ENCODE measurements at regions not wholly inside any gene's neighbourhood (a gene's known extent, or its start where the extent isn't known, plus 50 kb on each side); places are given as distances from the start of the nearest gene placed in this dataset.

- H3K4me3 ChIP-seq (ENCODE audit: low read depth, low read length), result no peak overlapping the region
- DNase-seq, result no peak
- H3K4me1 ChIP-seq, result no peaks in the 10 kb centered on the region
- no peaks in the 10 kb centered on the region for H3K27me3 ChIP-seq
- H3K9me3 ChIP-seq, result no peaks in the 10 kb centered on the region
- TF ChIP-seq CTCF (IDR thresholded peaks at IDR 0.05; ENCODE audit: low read depth, low read length), result no peak
- no peaks in the 10 kb centered on the region for H3K36me3 ChIP-seq
Measured at GRCh38 chr12:82555699-82556098, 131.0 kb upstream of the TMTC2 start.

GRCh38 chr12:82565966-82566365, 120.7 kb upstream of the TMTC2 start:
- Histone ChIP-seq H3K27me3 (peaks cover 4% of the 10 kb centered on the region; the same call in 1 of the 2 replicates), H3K4me1 (no peaks in the 10 kb centered on the region), H3K36me3 (no peaks in the 10 kb centered on the region), H3K4me3 (ENCODE audit: low read depth, low read length) (no peak overlapping the region), H3K9me3 (no peaks in the 10 kb centered on the region)
- no peak for TF ChIP-seq CTCF (IDR thresholded peaks at IDR 0.05; ENCODE audit: low read depth, low read length)
- DNase-seq, result no peak

GRCh38 chr12:82567688-82568087, 119.0 kb upstream of the TMTC2 start:
- H3K4me1 ChIP-seq, result no peaks in the 10 kb centered on the region
- no peaks in the 10 kb centered on the region for H3K36me3 ChIP-seq
- no peak overlapping the region for H3K4me3 ChIP-seq (ENCODE audit: low read depth, low read length)
- TF ChIP-seq CTCF (IDR thresholded peaks at IDR 0.05; ENCODE audit: low read depth, low read length), result no peak
- no peaks in the 10 kb centered on the region for H3K9me3 ChIP-seq
- H3K27me3 ChIP-seq, result peaks cover 4% of the 10 kb centered on the region; the same call in 1 of the 2 replicates
- no peak for DNase-seq

GRCh38 chr12:82574191-82574590, 112.5 kb upstream of the TMTC2 start:
- no peaks in the 10 kb centered on the region for H3K4me1 ChIP-seq
- no peak for TF ChIP-seq CTCF (IDR thresholded peaks at IDR 0.05; ENCODE audit: low read depth, low read length)
- no peak overlapping the region for H3K4me3 ChIP-seq (ENCODE audit: low read depth, low read length)
- no peaks in the 10 kb centered on the region for H3K9me3 ChIP-seq
- no peaks in the 10 kb centered on the region for H3K36me3 ChIP-seq
- no peak for DNase-seq
- no peaks in the 10 kb centered on the region for H3K27me3 ChIP-seq

GRCh38 chr12:82578725-82579124, 108.0 kb upstream of the TMTC2 start:
- H3K36me3 ChIP-seq, result no peaks in the 10 kb centered on the region
- no peaks in the 10 kb centered on the region for H3K4me1 ChIP-seq
- no peaks in the 10 kb centered on the region for H3K27me3 ChIP-seq
- DNase-seq, result no peak
- H3K4me3 ChIP-seq (ENCODE audit: low read depth, low read length), result no peak overlapping the region
- no peaks in the 10 kb centered on the region for H3K9me3 ChIP-seq
- no peak for TF ChIP-seq CTCF (IDR thresholded peaks at IDR 0.05; ENCODE audit: low read depth, low read length)

- H3K36me3 ChIP-seq, result no peaks in the 10 kb centered on the region
- no peaks in the 10 kb centered on the region for H3K4me1 ChIP-seq
- TF ChIP-seq CTCF (IDR thresholded peaks at IDR 0.05; ENCODE audit: low read depth, low read length), result no peak
- no peaks in the 10 kb centered on the region for H3K9me3 ChIP-seq
- no peak for DNase-seq
- no peaks in the 10 kb centered on the region for H3K27me3 ChIP-seq
- no peak overlapping the region for H3K4me3 ChIP-seq (ENCODE audit: low read depth, low read length)
Measured at GRCh38 chr12:82583756-82584155, 103.0 kb upstream of the TMTC2 start.

All from BE2C (cell line).